ENCODE measurements at regions not wholly inside any gene's neighbourhood (a gene's known extent, or its start where the extent isn't known, plus 50 kb on each side); places are given as distances from the start of the nearest gene placed in this dataset.

- TF ChIP-seq EZH2phosphoT487 (IDR thresholded peaks at IDR 0.05; ENCODE audit: borderline replicate concordance, low read length) (no peak), CTCF (conservative IDR thresholded peaks at IDR 0.05; ENCODE audit: low read depth, low read length) (no peak; the same call in 1 of the 2 replicates), EZH2 (IDR thresholded peaks at IDR 0.05; ENCODE audit: low read length, unreplicated experiment) (no peak)
- Histone ChIP-seq H3K27ac (ENCODE audit: low read length) (peak overlapping the region; percentile 14; the same call in 1 of the 2 replicates), H3K9me2 (replicated peaks; ENCODE audit: low read length) (no peaks in the 10 kb centered on the region), H2AFZ (ENCODE audit: low read length) (no peak overlapping the region), H3K9ac (ENCODE audit: low read length) (no peak overlapping the region), H3K4me3 (ENCODE audit: low read length) (no peak overlapping the region), H3K79me2 (ENCODE audit: low read length) (no peaks in the 10 kb centered on the region), H3K4me2 (ENCODE audit: low read length) (peak overlapping the region; percentile 46), H4K20me1 (ENCODE audit: low read length) (no peaks in the 10 kb centered on the region), H3K27me3 (ENCODE audit: low read length) (no peaks in the 10 kb centered on the region), H3K36me3 (ENCODE audit: low read depth, low read length) (no peaks in the 10 kb centered on the region), H3K4me1 (ENCODE audit: insufficient read depth, low read length) (peaks cover 41% of the 10 kb centered on the region), H3K9me3 (ENCODE audit: low read length) (no peaks in the 10 kb centered on the region), H3F3A (ENCODE audit: low read length, unreplicated experiment) (no peaks in the 10 kb centered on the region)
- ChIA-PET POLR2A (ENCODE audit: unreplicated experiment) (no interaction called here), CTCF (interaction anchor here (0.7 kb wide), 1 partner anchor 148 kb away, joined by 3 read pairs; no protein-coding TSS in a partner anchor)
- ATAC-seq (peak; percentile 87), DNase-seq (peak; percentile 97)
- intact Hi-C loops (cut with micrococcal nuclease) = no loop called here
- no TSS peak for BruUV-seq (replicated peaks)
Observed at GRCh38 chr3:23017801-23018200, 185.3 kb upstream of the UBE2E2 start.

- Histone ChIP-seq H3K9ac (ENCODE audit: low read length) (no peak overlapping the region), H3K9me2 (replicated peaks; ENCODE audit: low read length) (no peaks in the 10 kb centered on the region), H3K79me2 (ENCODE audit: low read length) (no peaks in the 10 kb centered on the region), H3K36me3 (ENCODE audit: low read depth, low read length) (no peaks in the 10 kb centered on the region), H3F3A (ENCODE audit: low read length, unreplicated experiment) (no peaks in the 10 kb centered on the region), H3K4me1 (ENCODE audit: insufficient read depth, low read length) (peaks cover 41% of the 10 kb centered on the region), H4K20me1 (ENCODE audit: low read length) (no peaks in the 10 kb centered on the region), H3K27me3 (ENCODE audit: low read length) (no peaks in the 10 kb centered on the region), H2AFZ (ENCODE audit: low read length) (peak overlapping the region; percentile 24; the same call in 1 of the 2 replicates), H3K4me3 (ENCODE audit: low read length) (peak overlapping the region; percentile 24; the same call in 1 of the 2 replicates), H3K4me2 (ENCODE audit: low read length) (peak overlapping the region; percentile 72), H3K9me3 (ENCODE audit: low read length) (no peaks in the 10 kb centered on the region), H3K27ac (ENCODE audit: low read length) (peak overlapping the region; percentile 8; the same call in 1 of the 2 replicates)
- POLR2A ChIA-PET (ENCODE audit: unreplicated experiment) = no interaction called here
- DNase-seq = peak; percentile 65
- intact Hi-C loops (cut with micrococcal nuclease) = no loop called here
- no TSS peak for BruUV-seq (replicated peaks)
- CTCF ChIA-PET = no interaction called here
- no peak; the same call in none of the 2 replicates for ATAC-seq
- TF ChIP-seq EZH2 (IDR thresholded peaks at IDR 0.05; ENCODE audit: low read length, unreplicated experiment) = no peak
- no peak for TF ChIP-seq EZH2phosphoT487 (IDR thresholded peaks at IDR 0.05; ENCODE audit: borderline replicate concordance, low read length)
- TF ChIP-seq CTCF (conservative IDR thresholded peaks at IDR 0.05; ENCODE audit: low read depth, low read length) = no peak
Observed at GRCh38 chr3:23019596-23020300, 183.4 kb upstream of the UBE2E2 start.

- Histone ChIP-seq H3K9me3 (ENCODE audit: low read length) (no peaks in the 10 kb centered on the region), H3K9ac (ENCODE audit: low read length) (no peak overlapping the region), H3K9me2 (replicated peaks; ENCODE audit: low read length) (no peaks in the 10 kb centered on the region), H4K20me1 (ENCODE audit: low read length) (no peaks in the 10 kb centered on the region), H3K4me2 (ENCODE audit: low read length) (no peak overlapping the region), H3K4me1 (ENCODE audit: insufficient read depth, low read length) (no peaks in the 10 kb centered on the region), H3F3A (ENCODE audit: low read length, unreplicated experiment) (no peaks in the 10 kb centered on the region), H3K4me3 (ENCODE audit: low read length) (no peak overlapping the region), H3K27me3 (ENCODE audit: low read length) (0 out of 2 replicates have a peak, but pooled peaks cover 3% of the 10 kb centered on the region), H2AFZ (ENCODE audit: low read length) (no peak overlapping the region), H3K79me2 (ENCODE audit: low read length) (no peaks in the 10 kb centered on the region), H3K36me3 (ENCODE audit: low read depth, low read length) (no peaks in the 10 kb centered on the region), H3K27ac (ENCODE audit: low read length) (no peak overlapping the region)
- DNase-seq = no peak
- POLR2A ChIA-PET (ENCODE audit: unreplicated experiment) = no interaction called here
- no peak for ATAC-seq
- TF ChIP-seq CTCF (conservative IDR thresholded peaks at IDR 0.05; ENCODE audit: low read depth, low read length) = no peak
- TF ChIP-seq EZH2 (IDR thresholded peaks at IDR 0.05; ENCODE audit: low read length, unreplicated experiment) = no peak
- TF ChIP-seq EZH2phosphoT487 (IDR thresholded peaks at IDR 0.05; ENCODE audit: borderline replicate concordance, low read length) = no peak
- intact Hi-C loops (cut with micrococcal nuclease) = no loop called here
- BruUV-seq (replicated peaks) = no TSS peak
- CTCF ChIA-PET = no interaction called here
Observed at GRCh38 chr3:23028294-23028693, 174.8 kb upstream of the UBE2E2 start.
